T-helper 1 cell treated with Interleukin-12 subunit alpha and Interleukin-12 subunit beta and Interleukin-4 antibody, amounts not matched to agents 30 μg/mL and 1 μg/mL, for 36 hours (primary cell): ENCODE measurements at regions not wholly inside any gene's neighbourhood (a gene's known extent, or its start where the extent isn't known, plus 50 kb on each side); places are given as distances from the start of the nearest gene placed in this dataset.
"Not testable (repeated sequence)": the region's sequence is repeated elsewhere in the genome, so short reads cannot be mapped to it uniquely, and the experiment has no call there.

ENCODE experiments used
- H3K27ac Mint-ChIP-seq: one replicate; pipeline ENCODE4 v1.8.0; 2021; ENCODE audit warnings: mild to moderate bottlenecking, mixed read lengths
- H3K27me3 Mint-ChIP-seq: one replicate; pipeline ENCODE4 v1.8.0; 2021; ENCODE audit warnings: low read depth, mixed read lengths
- H3K36me3 Mint-ChIP-seq: one replicate; pipeline ENCODE4 v1.8.0; 2021; ENCODE audit warnings: low read depth, mixed read lengths
- H3K4me1 Mint-ChIP-seq: one replicate; pipeline ENCODE4 v1.8.0; 2021; ENCODE audit warnings: low read depth, mixed read lengths
- H3K4me3 Mint-ChIP-seq: one replicate; pipeline ENCODE4 v1.8.0; 2021; ENCODE audit warnings: mild to moderate bottlenecking, moderate library complexity, mixed read lengths
- H3K9me3 Mint-ChIP-seq: one replicate; pipeline ENCODE4 v1.8.0; 2021; ENCODE audit warnings: mixed read lengths

DNA sequence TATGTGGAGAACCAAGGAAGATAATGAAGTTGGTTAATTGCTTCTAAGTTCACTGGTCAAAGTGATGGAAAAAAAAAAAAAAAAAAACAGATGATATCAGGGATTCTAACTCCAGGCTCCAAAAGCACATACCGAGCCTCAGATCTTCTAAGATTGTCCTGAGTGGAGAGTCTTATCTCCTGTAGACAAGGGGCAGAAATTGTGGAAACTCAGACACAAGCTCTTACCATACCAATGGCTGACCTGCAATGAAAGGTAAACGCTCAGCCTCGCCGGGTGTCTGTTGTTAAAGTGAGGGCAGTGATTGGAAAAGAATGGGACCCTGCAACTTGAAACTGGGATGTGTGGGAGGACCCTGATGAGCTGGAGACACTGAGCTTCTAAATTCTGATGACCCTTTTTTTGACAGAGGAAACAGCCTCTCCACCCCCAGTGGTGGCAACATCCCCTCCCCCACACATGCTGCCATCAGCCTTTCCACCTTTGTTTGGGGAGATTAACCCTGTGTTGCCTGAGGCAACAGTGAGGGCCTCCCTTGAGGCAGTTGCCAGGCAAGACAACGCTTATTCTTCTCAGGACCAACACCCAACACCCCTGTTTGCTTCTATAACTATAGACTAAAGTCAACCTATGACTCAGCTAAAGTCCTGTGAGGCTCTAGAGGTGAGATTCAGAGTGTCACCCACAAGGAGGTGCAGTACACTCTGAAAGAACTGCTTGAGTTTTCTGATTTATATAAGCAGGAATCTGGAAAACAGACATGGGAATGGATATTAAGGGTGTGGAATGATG is 154.0 kb downstream of the THBS2 start:
- Mint-ChIP-seq H3K27me3 (peaks cover 4% of the 10 kb centered on the region), H3K27ac (no peak overlapping the region), H3K9me3 (peaks cover 3% of the 10 kb centered on the region), H3K36me3 (no peaks in the 10 kb centered on the region), H3K4me3 (no peak overlapping the region), H3K4me1 (no peaks in the 10 kb centered on the region)

DNA sequence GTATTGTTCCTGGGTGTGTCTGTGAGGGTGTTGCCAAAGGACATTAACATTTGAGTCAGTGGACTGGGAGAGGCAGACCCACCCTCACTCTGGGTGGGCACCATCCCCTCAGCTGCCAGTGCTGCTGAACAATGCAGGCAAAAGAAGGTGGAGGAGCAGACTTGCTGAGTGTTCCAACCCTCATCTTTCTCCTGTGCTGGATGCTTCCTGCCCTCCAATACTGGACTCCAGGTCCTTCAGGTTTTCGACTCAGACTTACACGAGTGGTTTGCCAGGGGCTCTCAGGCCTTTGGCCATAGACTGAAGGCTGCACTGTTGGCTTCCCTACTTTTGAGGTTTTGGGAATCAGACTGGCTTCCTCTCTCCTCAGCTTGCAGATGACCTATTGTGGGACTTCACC is 155.0 kb downstream of the THBS2 start:
- not testable (repeated sequence) for H3K4me3 Mint-ChIP-seq, H3K27ac Mint-ChIP-seq, H3K36me3 Mint-ChIP-seq, H3K9me3 Mint-ChIP-seq, H3K4me1 Mint-ChIP-seq, H3K27me3 Mint-ChIP-seq

DNA sequence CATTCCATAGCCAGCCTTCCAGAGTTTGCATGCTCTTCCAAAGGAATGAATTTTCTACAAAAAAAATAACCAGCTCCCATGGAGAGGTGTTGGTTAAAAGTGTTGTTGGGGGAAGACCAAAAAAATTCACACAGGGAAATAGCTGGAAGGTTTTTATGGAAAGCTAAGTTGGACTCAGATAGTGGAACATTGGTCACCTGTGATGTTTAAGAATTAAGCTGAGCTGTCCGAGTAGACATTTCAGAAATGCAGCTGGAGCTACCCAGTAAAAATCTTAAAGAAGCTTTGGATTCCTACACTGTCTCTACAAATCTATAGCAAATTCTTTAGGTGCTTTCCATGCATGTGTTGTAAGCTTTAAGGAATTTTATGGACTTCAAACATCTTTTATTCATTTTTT is 155.5 kb downstream of the THBS2 start:
- H3K27ac Mint-ChIP-seq = no peak overlapping the region
- H3K36me3 Mint-ChIP-seq = no peaks in the 10 kb centered on the region
- H3K4me1 Mint-ChIP-seq = no peaks in the 10 kb centered on the region
- peaks cover 4% of the 10 kb centered on the region for H3K27me3 Mint-ChIP-seq
- H3K9me3 Mint-ChIP-seq = peaks cover 7% of the 10 kb centered on the region
- H3K4me3 Mint-ChIP-seq = no peak overlapping the region

DNA sequence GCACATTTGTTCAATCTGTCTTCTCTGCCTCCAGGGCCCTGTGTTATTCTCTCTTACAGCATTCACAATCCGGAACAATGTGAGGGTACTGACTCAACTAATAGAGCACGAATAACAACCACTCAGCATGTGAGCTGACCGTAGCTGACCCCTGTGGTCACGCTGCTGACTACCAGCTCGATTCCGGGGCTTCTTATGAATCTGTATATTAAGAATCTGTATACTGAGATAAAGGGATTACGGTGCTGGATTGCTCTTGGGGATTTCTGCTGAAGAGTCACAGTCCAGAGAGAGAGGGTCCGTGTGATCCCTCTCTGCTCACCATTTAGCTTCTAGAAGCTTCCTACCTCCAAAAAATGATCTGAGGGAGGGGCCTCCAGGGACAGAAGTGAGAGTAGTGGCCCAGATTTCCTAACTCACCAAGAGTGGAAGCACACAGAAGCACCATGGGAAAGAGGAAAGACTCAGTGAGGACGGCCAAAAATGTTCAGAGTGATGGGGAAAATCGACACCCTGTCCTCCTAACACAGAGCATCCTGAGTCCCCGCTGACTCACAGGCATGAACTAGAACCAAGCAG is 156.2 kb downstream of the THBS2 start:
- Mint-ChIP-seq H3K27ac (no peak overlapping the region), H3K4me3 (no peak overlapping the region), H3K4me1 (no peaks in the 10 kb centered on the region), H3K9me3 (peaks cover 7% of the 10 kb centered on the region), H3K27me3 (peaks cover 4% of the 10 kb centered on the region), H3K36me3 (no peaks in the 10 kb centered on the region)

DNA sequence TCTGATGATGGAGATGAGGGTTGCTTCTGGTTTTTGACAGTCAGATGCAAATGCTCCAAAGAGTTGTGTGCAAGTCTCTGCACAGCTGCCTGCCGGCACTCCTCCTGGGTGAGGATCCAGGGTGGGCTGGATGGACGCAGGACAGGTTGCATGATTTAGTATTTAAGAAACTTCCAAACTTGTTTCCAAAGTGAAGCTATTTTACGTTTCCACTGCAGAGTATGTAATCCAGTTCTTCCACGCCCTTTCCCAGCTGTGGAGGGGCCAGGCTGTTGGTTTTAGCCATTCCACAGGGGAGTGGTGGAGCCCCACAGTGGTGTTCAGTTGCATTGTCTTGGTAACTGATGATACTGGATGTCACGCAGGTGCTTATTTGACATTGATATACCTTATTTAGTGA is 157.3 kb downstream of the THBS2 start:
- Mint-ChIP-seq H3K9me3 (peaks cover 12% of the 10 kb centered on the region), H3K36me3 (no peaks in the 10 kb centered on the region), H3K4me3 (no peak overlapping the region), H3K27me3 (no peaks in the 10 kb centered on the region), H3K4me1 (no peaks in the 10 kb centered on the region), H3K27ac (no peak overlapping the region)

DNA sequence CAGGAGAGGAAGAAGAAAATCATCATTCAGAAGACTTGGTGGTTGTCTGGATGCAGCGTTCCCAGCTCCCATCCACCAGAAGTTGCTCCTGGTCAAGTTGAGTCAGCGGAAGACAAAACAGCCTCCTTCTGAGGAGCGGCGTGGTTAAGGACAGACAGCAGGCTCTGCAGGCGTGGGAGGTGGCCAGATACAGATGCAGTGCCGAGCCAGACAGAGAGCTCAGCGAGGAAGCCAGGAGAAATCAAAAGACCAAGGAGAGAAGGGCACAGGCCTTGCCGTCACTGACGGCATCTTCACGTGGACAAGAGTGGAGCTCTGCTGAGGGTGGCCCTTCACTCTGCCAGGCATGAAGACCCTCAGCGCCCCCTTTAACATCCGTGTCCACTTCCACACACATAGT is 158.5 kb downstream of the THBS2 start:
- no peaks in the 10 kb centered on the region for H3K36me3 Mint-ChIP-seq
- H3K4me1 Mint-ChIP-seq = no peaks in the 10 kb centered on the region
- H3K9me3 Mint-ChIP-seq = peaks cover 13% of the 10 kb centered on the region
- no peak overlapping the region for H3K27ac Mint-ChIP-seq
- H3K4me3 Mint-ChIP-seq = no peak overlapping the region
- H3K27me3 Mint-ChIP-seq = no peaks in the 10 kb centered on the region

DNA sequence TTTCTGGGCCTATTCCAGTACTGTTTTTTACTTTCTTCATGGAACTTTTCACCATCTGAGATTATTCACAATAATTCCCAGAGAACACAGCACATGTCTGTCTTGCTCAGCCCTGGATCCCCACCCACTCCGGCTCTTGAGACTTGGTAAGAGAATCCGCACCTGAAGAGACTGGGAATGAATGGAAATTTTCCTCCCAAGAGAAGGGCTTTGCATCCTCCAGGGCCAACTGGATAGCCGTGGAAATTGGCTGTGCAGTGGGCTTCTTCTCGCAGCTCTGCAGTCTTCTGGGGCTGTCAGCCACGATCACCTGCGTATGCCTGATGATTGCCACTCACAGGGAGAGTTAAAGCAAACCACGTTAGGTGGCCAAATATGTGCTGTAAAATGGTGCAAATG is 159.1 kb downstream of the THBS2 start:
- Mint-ChIP-seq H3K36me3 (no peaks in the 10 kb centered on the region), H3K27ac (no peak overlapping the region), H3K9me3 (peaks cover 19% of the 10 kb centered on the region), H3K27me3 (no peaks in the 10 kb centered on the region), H3K4me3 (no peak overlapping the region), H3K4me1 (no peaks in the 10 kb centered on the region)

DNA sequence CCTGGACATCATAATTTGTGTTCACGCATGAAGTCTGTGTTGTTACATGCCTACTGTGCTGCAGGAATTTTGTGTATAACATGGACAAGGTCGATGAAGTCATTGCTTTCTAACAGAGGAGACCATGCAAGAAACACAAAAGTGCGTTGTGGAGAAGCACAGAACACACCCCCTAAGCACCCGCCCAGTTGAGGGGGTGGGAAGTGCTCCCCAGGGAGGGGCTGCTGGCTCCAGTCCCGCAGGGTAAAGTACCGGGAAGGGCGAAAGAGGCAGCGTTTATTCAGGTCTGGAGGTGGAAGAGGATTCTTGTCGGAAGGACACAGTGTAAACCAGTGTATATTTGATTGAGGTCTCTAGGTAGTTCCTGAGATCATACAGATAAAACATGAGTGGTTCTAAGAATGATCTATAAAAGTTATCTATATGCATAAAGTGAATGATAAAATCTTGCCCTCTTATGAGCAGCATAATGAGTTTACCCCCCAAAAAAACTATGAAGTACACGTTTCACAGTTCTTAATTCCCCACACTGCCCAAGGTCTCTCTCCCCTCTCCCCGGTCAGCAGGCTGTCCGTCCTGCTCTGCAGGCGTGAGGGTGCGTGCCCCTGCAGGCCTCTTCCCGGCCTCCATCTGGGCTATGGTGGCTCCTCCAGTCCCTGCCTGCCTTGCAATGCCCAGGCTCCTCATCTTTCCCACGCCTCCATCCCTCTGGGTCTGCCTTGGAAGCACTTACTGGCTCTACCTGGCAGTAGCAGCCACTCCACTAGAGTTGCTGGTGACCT is 159.7 kb downstream of the THBS2 start:
- Mint-ChIP-seq H3K36me3 (no peaks in the 10 kb centered on the region), H3K27me3 (no peaks in the 10 kb centered on the region), H3K4me1 (no peaks in the 10 kb centered on the region), H3K9me3 (peaks cover 22% of the 10 kb centered on the region), H3K4me3 (no peak overlapping the region), H3K27ac (no peak overlapping the region)

DNA sequence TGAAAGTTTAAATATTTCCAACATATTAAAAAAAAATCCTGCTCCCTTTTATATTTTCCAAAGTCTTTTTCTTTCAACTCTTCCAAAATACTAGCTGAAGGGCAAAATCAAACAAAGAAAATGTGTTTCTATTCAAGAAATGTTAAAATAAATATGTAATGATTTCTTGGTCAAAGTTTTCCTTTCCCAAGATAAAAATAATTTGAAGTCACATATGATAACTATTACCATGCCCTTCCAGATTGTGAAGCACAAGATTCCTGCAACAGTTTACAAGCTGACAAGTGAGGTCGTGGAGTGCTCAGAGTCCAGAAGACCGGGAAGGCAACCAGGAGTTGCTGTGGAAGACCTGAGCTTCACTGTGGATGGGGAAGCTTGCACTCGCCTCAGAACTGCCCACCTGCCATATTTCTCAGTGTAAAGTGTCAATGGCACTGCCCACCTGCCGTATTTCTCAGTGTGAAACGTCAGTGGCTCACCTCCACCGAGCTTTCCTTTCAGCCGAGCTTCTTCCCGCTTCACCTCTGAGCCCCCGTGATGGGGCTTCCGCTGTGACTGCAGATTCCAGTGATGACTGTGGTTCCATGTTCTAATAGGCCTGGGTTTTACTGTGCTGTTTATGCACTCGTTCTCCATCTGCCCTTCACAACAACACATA is 160.5 kb downstream of the THBS2 start:
- Mint-ChIP-seq H3K9me3 (peaks cover 24% of the 10 kb centered on the region), H3K36me3 (no peaks in the 10 kb centered on the region), H3K4me3 (no peak overlapping the region), H3K27me3 (no peaks in the 10 kb centered on the region), H3K27ac (no peak overlapping the region), H3K4me1 (no peaks in the 10 kb centered on the region)

DNA sequence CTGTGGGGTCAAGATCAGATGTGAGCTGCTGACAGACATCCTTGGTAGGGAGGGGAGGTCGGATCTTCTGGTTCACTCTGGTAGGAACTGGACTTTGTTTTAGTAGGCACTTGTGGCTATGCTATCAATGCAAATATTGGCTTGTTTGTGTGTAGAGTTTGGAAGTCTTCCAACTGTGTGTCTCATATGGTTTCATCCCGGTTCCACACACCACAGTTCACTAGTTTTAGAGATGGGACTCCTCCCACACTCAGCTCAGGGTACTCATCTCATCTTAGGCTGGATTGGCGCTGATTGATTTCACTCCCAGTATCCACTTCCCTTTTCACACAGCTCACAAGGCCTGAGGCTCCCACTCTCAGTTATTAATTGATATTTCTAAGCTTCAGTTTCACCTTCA is 161.3 kb downstream of the THBS2 start:
- Mint-ChIP-seq H3K9me3 (peaks cover 24% of the 10 kb centered on the region), H3K4me3 (no peak overlapping the region), H3K36me3 (no peaks in the 10 kb centered on the region), H3K27ac (no peak overlapping the region), H3K27me3 (no peaks in the 10 kb centered on the region), H3K4me1 (no peaks in the 10 kb centered on the region)

DNA sequence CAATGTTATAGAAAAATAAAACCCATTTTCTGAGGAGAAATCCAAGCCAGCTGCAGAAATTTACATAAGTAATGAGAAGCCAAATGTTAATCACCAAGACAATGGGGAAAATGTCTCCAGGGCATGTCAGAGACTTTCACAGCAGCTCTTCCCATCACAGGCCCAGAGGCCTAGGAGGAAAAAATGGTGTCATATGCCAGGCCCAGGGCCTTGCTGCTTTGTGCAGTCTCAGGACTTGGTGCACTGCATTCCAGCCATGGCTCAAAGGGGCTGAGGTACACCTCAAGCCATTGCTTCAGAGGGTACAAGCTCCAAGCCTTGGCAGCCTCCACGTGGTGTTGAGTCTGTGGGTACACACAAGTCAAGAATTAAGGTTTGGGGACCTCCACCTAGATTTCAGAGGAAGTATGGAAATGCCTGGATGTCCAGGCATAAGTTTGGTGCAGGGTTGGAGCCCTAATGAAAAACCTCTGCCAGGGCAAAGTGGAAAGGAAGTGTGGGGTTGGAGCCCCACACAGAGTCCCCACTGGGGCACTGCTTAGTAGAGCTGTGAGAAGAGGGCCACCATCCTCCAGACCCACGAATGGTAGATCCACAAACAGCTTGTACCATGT is 163.0 kb downstream of the THBS2 start:
- H3K4me1 Mint-ChIP-seq, H3K4me3 Mint-ChIP-seq, H3K27ac Mint-ChIP-seq, H3K36me3 Mint-ChIP-seq, H3K27me3 Mint-ChIP-seq: not testable (repeated sequence)
- H3K9me3 Mint-ChIP-seq = peaks cover 26% of the 10 kb centered on the region

DNA sequence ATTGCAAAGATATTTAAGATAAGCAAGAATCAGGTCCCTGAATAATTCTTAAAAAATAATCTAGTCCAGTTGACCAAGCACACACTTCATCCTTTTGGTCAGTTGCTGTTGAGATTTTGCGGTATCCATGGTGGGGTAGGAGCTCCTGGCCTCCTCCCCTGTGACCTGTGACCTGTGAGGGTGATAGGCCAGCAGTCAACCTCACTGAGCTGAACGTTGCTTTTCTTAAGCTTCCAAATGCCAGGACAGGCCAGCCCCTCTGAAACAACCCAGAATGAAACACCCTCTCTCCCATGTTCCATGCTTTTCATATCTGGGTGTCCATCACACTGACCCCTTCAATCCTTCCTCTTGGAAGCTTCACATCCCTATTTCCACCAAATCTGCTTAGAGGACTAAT is 164.9 kb downstream of the THBS2 start:
- Mint-ChIP-seq H3K36me3 (no peaks in the 10 kb centered on the region), H3K9me3 (peaks cover 36% of the 10 kb centered on the region), H3K4me1 (no peaks in the 10 kb centered on the region), H3K27ac (no peak overlapping the region), H3K4me3 (no peak overlapping the region), H3K27me3 (no peaks in the 10 kb centered on the region)

DNA sequence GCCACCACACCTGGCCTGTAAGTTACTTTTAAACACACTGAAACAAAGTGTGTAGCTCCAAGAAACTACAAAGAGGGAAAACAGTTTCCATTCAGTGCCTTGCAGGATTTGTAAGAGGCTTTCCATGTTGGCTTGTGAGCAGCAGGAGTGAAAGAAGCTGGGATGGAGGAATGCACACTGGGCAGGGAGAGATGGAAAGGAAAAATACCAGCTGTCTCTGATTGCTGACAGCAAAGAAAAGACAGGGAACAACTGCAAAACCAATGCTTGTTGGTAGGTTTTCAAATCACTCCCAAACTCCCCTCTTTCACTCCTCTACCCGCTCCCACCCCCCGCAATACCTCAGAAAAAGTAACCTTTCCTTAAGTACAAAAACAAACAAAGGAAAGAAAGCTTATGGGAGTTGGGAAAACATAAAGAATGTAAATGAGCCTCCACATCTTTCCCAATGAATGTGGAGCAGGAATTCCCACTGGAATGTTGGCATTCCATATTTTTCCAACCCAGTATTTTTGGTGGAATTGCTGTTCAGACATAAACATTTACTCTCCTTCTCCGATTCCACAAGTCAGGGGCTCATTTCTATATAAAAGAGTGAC is 166.1 kb downstream of the THBS2 start:
- Mint-ChIP-seq H3K27ac (no peak overlapping the region), H3K9me3 (peaks cover 32% of the 10 kb centered on the region), H3K4me1 (no peaks in the 10 kb centered on the region)

DNA sequence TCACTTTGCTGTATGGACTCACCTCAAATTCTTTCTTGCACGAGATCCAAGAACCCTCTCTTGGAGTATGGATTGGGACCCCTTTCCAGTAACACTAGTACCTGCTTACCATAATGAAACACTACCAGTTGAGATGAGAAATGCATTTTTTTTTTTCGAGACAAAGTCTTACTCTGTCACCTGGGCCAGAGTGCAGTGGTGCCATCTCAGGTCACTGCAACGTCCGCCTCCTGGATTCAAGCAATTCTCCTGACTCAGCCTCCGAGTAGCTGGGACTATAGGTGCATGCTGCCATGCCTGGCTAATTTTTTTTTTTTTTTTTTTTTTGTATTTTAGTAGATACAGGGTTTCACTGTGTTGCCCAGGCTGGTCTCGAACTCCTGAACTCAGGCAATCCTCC is 167.0 kb downstream of the THBS2 start:
- H3K9me3 Mint-ChIP-seq = peaks cover 25% of the 10 kb centered on the region
- H3K4me1 Mint-ChIP-seq, H3K4me3 Mint-ChIP-seq, H3K27ac Mint-ChIP-seq, H3K27me3 Mint-ChIP-seq, H3K36me3 Mint-ChIP-seq: not testable (repeated sequence)

More for the DNA sequence above, 166.1 kb downstream of the THBS2 start:
- H3K36me3 Mint-ChIP-seq = no peaks in the 10 kb centered on the region
- H3K27me3 Mint-ChIP-seq = no peaks in the 10 kb centered on the region
- H3K4me3 Mint-ChIP-seq = no peak overlapping the region
